ENCODE measurements at regions not wholly inside any gene's neighbourhood (a gene's known extent, or its start where the extent isn't known, plus 50 kb on each side); places are given as distances from the start of the nearest gene placed in this dataset.

- Histone ChIP-seq H3K27me3 (replicated peaks; ENCODE audit: control insufficient read depth, insufficient read depth, low read length) (no peaks in the 10 kb centered on the region), H3K4me3 (replicated peaks; ENCODE audit: low read depth, low read length) (no peak overlapping the region), H3K36me3 (ENCODE audit: control insufficient read depth, insufficient read depth, low read length) (no peaks in the 10 kb centered on the region)
- TF ChIP-seq CTCF (IDR thresholded peaks at IDR 0.05; ENCODE audit: insufficient read depth, low read length, poor library complexity, severe bottlenecking) = no peak
- DNase-seq (ENCODE audit: extremely low read depth, insufficient read length) = no peak
Measured at GRCh38 chr1:81703391-81703755, 97.4 kb upstream of the ADGRL2 start.

- no peak for TF ChIP-seq CTCF (IDR thresholded peaks at IDR 0.05; ENCODE audit: insufficient read depth, low read length, poor library complexity, severe bottlenecking)
- Histone ChIP-seq H3K36me3 (ENCODE audit: control insufficient read depth, insufficient read depth, low read length) (no peaks in the 10 kb centered on the region), H3K27me3 (replicated peaks; ENCODE audit: control insufficient read depth, insufficient read depth, low read length) (no peaks in the 10 kb centered on the region), H3K4me3 (replicated peaks; ENCODE audit: low read depth, low read length) (no peak overlapping the region)
- DNase-seq (ENCODE audit: extremely low read depth, insufficient read length) = no peak
Measured at GRCh38 chr1:81702903-81703302, 97.8 kb upstream of the ADGRL2 start.

- DNase-seq (ENCODE audit: extremely low read depth, insufficient read length) = no peak
- no peaks in the 10 kb centered on the region for H3K27me3 ChIP-seq (replicated peaks; ENCODE audit: control insufficient read depth, insufficient read depth, low read length)
- TF ChIP-seq CTCF (IDR thresholded peaks at IDR 0.05; ENCODE audit: insufficient read depth, low read length, poor library complexity, severe bottlenecking) = no peak
- H3K4me3 ChIP-seq (replicated peaks; ENCODE audit: low read depth, low read length) = no peak overlapping the region
- H3K36me3 ChIP-seq (ENCODE audit: control insufficient read depth, insufficient read depth, low read length) = no peaks in the 10 kb centered on the region
Measured at GRCh38 chr1:81702079-81702715, 98.5 kb upstream of the ADGRL2 start.

GRCh38 chr1:81700728-81701470 lies 99.8 kb upstream of the ADGRL2 start:
- no peak for DNase-seq (ENCODE audit: extremely low read depth, insufficient read length)
- Histone ChIP-seq H3K4me3 (replicated peaks; ENCODE audit: low read depth, low read length) (no peak overlapping the region), H3K36me3 (ENCODE audit: control insufficient read depth, insufficient read depth, low read length) (no peaks in the 10 kb centered on the region), H3K27me3 (replicated peaks; ENCODE audit: control insufficient read depth, insufficient read depth, low read length) (no peaks in the 10 kb centered on the region)
- no peak for TF ChIP-seq CTCF (IDR thresholded peaks at IDR 0.05; ENCODE audit: insufficient read depth, low read length, poor library complexity, severe bottlenecking)

- Histone ChIP-seq H3K4me3 (replicated peaks; ENCODE audit: low read depth, low read length) (no peak overlapping the region), H3K36me3 (ENCODE audit: control insufficient read depth, insufficient read depth, low read length) (no peaks in the 10 kb centered on the region), H3K27me3 (replicated peaks; ENCODE audit: control insufficient read depth, insufficient read depth, low read length) (no peaks in the 10 kb centered on the region)
- DNase-seq (ENCODE audit: extremely low read depth, insufficient read length) = no peak
- no peak for TF ChIP-seq CTCF (IDR thresholded peaks at IDR 0.05; ENCODE audit: insufficient read depth, low read length, poor library complexity, severe bottlenecking)
Measured at GRCh38 chr1:81699234-81699633, 101.5 kb upstream of the ADGRL2 start.

Data from GM06990 (cell line).